Omental fat pad (tissue), 3 donors: ENCODE measurements at regions not wholly inside any gene's neighbourhood (a gene's known extent, or its start where the extent isn't known, plus 50 kb on each side); places are given as distances from the start of the nearest gene placed in this dataset.

Experiments used
- ATAC-seq: fragments of 150-250 bp; one replicate; pipeline ENCODE4 v1.9.1; 2016; ENCODE audit warnings: mild to moderate bottlenecking, moderate library complexity; ENCODE audit not compliant: low FRiP score
- DNase-seq: peaks from one replicate; pipeline ENCODE4 v3.0.0-alpha.2; 2019; ENCODE audit warnings: low spot score
- CTCF ChIP-seq, 3 donors: fragments of 450-650 bp; IDR thresholded peaks; one replicate each; pipeline ENCODE4 v1.5.1; 2016 to 2017; ENCODE audit warnings: antibody characterized with exemption in 3 of 3, mild to moderate bottlenecking in 3 of 3, moderate library complexity in 2 of 3

- TF ChIP-seq CTCF (IDR thresholded peaks at IDR 0.05): no peak
- ATAC-seq (no peak), DNase-seq (no peak)
These were observed 406.7 kb upstream of the NR2F2 start for GRCh38 chr15:95923792-95924191.

GRCh38 chr15:95928822-95929221 is 401.7 kb upstream of the NR2F2 start:
- no peak for ATAC-seq
- no peak for TF ChIP-seq CTCF (IDR thresholded peaks at IDR 0.05)
- DNase-seq: no peak

- no peak for TF ChIP-seq CTCF (IDR thresholded peaks at IDR 0.05)
- DNase-seq: no peak
- no peak for ATAC-seq
These were observed 401.2 kb upstream of the NR2F2 start for GRCh38 chr15:95929232-95929846.

GRCh38 chr15:95930659-95931375 is 399.7 kb upstream of the NR2F2 start:
- DNase-seq (no peak), ATAC-seq (no peak)

GRCh38 chr15:95931619-95932018 is 398.9 kb upstream of the NR2F2 start:
- no peak for TF ChIP-seq CTCF (IDR thresholded peaks at IDR 0.05)
- DNase-seq (no peak), ATAC-seq (no peak)

More at GRCh38 chr15:95930659-95931375, 399.7 kb upstream of the NR2F2 start:
- TF ChIP-seq CTCF (IDR thresholded peaks at IDR 0.05): no peak

GRCh38 chr15:95932141-95932540 is 398.4 kb upstream of the NR2F2 start:
- DNase-seq (no peak), ATAC-seq (no peak)
- no peak for TF ChIP-seq CTCF (IDR thresholded peaks at IDR 0.05)

- ATAC-seq (no peak), DNase-seq (no peak)
- TF ChIP-seq CTCF (IDR thresholded peaks at IDR 0.05): no peak
These were observed 397.8 kb upstream of the NR2F2 start for GRCh38 chr15:95932676-95933075.
